ENCODE measurements at regions not wholly inside any gene's neighbourhood (a gene's known extent, or its start where the extent isn't known, plus 50 kb on each side); places are given as distances from the start of the nearest gene placed in this dataset.

DNA sequence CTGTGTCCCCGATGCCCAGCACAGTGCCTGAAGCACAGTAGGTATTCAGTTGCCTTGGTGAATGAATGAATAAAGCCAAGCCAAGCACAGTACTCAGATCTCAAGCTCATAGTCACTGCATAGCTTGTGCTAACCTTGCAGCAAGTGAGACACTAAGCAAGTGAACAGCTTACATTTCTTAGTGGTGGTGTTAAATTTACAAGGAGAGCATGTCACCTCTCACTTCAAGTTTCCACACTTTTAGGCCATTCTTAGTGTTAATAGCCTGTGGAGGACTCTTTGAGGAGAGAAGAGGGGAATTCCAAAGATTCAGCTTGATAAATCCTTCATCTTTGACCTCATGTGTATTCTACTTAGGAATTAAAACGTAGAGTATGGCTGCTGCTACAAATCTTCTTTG, 104.7 kb downstream of the C9orf152 start:
- no peak for DNase-seq

- no peak for DNase-seq
Observed at GRCh38 chr9:110104261-110104809, 103.6 kb downstream of the C9orf152 start.

DNA sequence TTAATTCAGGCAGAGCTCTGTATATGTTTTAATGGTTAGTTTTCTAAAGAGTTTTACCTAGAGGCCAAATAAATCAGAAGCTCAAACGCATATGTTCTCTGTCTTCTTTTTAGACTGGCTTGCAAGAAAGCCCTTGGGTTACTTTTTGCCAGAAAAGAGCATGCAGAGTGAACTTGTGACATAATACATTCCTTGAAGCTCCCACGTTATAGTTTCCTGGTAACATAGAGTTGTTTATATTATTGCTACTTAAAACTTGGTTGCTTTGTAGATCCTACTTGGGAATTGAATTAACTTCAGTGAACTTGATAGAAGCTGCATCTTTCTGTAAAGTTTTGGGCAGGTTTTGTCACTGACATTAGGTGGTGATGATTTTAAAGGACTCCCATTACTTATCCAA, 102.9 kb downstream of the C9orf152 start:
- no peak for DNase-seq

DNA sequence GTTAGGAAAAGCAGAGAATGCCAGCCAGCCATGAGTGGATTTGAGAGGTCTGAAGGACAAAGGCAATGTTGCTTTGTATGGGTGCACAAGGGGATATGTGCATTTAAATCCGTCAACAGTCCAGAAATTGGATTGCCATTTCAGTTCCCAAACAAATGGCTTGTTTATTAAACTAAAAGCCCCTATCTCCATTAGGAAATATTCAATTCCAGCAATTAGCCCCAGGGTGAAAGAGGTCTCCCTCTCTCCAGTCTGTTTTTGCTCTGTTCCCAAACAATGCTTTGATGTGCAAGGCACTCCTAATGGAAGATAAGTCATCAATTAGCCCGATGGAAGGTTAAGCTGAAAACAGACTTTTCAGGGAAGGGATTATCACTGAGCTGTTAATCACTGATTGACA, 101.3 kb downstream of the C9orf152 start:
- DNase-seq: peak; percentile 43

DNA sequence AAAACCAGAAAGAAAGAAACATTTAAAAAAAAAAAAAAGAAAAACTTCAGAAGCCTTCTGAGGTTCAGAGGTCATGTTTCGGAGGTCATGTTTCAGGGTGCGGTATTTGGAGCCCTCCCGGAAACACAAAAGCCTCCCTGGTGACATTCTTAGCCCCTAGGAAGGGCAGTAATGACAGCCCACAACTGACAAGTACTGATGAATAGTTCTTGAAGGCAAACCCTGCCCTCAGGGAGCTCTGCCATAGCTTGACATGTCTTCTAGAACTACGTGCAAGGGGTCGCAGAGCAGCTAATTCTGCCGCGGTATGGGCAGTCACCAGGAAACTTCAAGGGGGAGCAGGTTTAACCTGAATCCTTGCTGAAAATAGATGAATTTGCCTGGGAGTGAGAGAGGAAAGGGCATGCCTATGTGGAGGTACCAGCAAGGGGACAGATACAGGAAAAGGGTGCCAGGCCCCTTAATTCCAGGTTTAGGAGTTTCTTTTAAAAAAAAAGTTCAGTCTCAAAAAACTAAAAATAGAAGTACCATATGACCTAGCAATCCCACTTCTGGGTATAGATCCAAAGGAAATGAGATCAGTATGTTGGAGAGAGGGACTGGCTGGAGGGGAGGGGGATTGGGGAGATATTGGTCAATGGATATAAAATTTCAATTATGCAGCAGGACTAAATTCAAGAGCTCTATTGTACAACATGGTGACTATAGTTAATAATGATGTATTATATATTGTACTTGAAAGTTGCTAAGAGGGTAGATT, 98.4 kb downstream of the C9orf152 start:
- DNase-seq: no peak

- no peak for DNase-seq
Observed at GRCh38 chr9:110110154-110110553, 97.8 kb downstream of the C9orf152 start.

- DNase-seq: no peak
Observed at GRCh38 chr9:110111868-110112267, 96.1 kb downstream of the C9orf152 start.

DNA sequence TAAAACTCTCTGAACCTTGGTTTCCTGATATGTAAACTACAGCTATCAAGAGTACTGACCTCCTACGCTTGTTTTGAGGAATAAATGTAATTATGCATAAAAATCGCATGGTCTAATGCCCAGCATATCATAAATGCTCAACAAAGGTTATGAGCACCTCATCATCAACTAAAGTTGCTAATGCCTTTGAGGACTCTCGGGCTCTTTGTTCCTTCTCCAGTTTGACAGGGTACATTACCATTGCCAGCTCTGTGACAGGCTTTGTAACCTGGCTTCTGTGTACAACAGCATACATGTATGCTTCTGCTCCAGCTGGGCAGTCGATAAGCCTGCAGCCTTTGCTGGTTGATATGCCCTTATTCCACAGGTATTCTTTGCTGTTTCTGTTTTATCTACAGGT, 95.2 kb downstream of the C9orf152 start:
- DNase-seq: no peak

GRCh38 chr9:110114086-110114858, 93.7 kb downstream of the C9orf152 start:
- DNase-seq: no peak

DNA sequence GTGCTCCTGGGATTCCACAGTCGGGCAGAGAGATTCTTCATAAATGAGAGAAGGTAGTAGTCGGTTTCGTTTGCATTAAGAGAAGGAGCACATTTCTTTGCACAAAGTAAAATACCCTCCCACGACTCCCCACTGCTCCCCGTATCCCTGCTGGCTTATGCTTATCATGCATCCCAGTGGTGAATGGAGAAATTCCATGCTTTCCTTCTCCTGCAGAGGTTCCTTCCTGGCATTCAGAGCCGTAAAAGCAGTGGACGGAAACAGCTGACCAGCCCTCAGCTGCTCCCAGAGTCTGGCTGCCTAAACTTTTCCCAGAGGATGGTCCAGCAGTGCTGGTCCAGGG, 93.1 kb downstream of the C9orf152 start:
- no peak for DNase-seq

- no peak for DNase-seq
Observed at GRCh38 chr9:110115341-110115820, 92.6 kb downstream of the C9orf152 start.

DNA sequence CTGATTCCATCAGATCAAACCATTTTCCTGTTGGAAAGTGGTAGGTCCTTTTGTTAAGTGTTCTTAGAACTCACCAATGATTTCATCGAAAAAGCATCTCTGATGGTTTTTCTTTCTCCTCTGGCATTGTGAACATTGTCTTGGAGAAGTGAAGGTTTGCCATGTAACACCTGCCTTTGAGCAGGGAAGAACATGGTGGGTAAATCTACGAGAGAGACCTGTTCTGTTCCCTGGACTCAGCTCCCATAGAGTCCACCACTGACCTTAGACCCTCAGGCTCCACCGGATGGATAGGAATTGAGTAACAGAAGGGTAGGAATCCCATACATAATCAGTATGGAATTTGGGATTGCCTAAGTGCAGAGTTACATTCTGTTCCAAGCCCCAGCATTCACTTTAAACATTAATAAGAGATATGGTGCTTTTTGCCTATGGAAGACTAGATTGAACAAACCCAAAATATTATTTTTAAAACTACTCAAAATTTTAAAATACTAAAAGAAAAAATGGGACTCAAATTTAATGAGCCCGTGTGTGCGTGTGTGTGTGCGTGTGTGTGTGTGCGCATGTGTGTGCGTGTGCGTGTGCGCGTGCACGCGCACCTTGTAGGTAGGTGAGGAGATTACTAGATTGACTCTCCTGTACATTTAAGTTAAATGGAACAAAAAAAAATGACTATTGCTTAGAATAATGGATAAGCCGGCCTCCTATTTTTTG, 92.0 kb downstream of the C9orf152 start:
- DNase-seq: no peak

DNA sequence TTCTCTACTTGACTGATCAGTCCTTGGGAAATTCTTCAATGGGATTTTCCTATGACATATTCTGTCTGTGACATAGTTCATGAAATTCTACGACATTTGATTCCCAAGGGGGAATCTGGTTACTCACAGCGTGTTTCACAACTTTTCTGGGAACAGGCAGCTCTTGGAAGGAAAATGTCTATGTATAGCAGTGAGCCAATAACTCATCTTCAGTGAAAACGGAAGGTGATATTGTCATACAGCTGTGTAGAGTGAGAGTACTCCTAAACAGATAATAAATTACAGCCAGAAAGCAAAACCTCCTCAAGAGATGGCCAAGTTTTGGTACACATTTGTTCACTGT, 91.4 kb downstream of the C9orf152 start:
- DNase-seq: no peak

- DNase-seq: no peak
Observed at GRCh38 chr9:110121170-110121569, 86.8 kb downstream of the C9orf152 start.

DNA sequence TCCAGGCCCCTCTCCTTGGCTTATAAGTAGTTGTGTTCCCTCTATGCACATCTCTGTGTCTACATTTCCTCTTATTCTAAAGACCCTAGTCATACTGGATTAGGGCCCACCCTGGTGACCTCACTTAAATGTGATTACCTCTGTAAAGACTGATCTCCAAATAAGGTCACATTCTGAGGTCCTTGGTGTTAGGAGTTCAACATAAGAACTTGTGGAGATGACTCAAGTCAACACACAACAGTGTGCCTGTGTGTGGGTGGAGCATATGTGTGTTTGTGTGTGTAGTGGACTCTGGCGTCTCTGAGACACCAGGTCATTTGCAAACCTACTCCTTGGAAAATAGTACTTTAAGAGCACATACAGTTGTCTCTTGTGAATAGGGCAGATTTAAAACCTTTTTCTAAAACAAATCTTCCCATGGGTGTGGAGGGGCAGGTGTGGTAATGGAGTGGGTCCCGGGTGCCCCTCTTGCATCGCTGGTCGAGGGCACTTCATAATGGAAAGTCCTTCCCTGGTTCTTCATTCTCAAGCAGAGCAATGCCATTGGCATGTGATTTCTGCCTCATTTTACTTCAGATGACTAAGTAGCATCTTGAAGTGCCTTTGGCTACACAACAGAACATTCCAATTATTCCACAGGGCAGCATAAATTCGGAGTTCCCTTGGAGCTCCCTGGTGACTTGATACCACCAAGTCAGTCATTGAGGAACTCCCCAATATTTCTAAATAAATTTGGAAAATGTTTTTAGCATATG, 84.4 kb downstream of the C9orf152 start:
- no peak for DNase-seq

DNA sequence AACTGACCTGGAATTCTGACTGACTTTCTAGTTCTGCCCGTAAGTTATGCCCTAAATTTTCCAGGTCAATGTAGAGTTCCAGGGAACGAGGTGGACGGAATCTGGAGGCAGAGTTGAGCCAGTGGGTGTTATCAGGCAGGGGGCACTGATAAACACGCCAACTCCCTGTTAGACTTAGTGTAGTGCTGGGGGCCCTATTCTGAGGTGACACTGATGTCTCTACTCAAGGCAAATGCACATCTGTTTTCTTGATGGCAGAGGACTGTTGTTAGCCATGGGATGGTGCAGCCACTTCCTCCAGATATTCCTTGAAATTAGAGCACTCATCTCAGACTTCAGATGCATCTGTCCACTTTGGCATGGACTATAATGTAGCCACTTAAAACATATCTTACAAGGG, 83.5 kb downstream of the C9orf152 start:
- no peak for DNase-seq

GRCh38 chr9:110125207-110125751, 82.7 kb downstream of the C9orf152 start:
- DNase-seq: no peak

DNA sequence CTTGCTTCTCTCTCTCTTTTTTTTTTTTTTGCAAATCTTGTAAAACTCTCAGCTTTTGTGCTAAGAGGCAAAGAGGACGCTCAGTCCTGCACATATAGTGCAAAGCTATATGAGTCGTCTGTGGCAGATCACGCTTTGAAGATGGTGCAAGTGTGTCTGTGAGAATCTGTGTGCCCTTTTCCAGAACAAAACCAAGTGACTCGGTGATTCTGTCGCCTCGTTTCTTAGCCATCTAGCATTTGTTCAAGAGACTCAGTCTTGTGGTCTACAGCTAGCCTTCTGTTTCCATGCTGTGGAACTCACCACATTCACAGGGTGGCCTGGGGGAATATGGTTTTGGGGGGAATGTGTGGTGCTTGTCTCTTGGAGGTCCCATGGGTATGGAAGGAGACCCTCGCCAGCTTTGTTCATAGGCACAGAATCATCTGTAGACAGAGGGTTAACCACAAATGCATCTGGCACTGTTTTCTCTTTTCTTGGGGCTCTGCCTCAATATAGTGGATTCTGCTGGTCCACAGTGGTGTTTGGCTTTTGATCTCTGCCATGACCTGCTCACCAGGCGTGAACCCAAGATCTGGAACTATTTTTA, 82.1 kb downstream of the C9orf152 start:
- DNase-seq: no peak

- DNase-seq: no peak
Observed at GRCh38 chr9:110126499-110126941, 81.4 kb downstream of the C9orf152 start.

GRCh38 chr9:110126986-110127864, 80.7 kb downstream of the C9orf152 start:
- no peak for DNase-seq

Measured in NCI-H748 treated with DMSO at 0.1 percent for 48 hours (cell line).